GM21717 (cell line): ENCODE measurements at regions not wholly inside any gene's neighbourhood (a gene's known extent, or its start where the extent isn't known, plus 50 kb on each side); places are given as distances from the start of the nearest gene placed in this dataset.
"Not testable (repeated sequence)": the region's sequence is repeated elsewhere in the genome, so short reads cannot be mapped to it uniquely, and the experiment has no call there.

Experiments
- ATAC-seq: cut with Tn5 transposase; IDR thresholded peaks from one replicate; pipeline ENCODE4 v1.9.1; 2021; ENCODE audit warnings: mild to moderate bottlenecking, moderate library complexity; ENCODE audit not compliant: unreplicated experiment

DNA sequence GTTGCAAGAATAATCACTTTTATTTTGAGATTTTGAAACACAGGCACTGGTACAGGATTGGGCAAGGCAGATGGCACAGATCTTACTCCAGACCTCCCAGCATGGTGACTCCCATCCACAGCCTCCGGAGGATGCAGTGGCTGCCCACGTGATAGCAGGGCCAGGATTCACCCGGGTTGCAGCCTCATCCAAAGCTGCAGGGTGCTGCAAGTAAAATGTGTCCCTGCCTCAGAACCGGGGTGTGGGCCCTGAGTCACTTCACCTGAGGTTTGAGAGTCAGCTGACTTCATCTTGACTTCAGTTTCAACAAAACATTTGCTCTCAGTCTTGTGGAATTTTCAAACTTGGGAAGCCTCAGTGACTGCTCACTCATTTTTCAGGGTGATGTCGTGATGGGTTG is 201.9 kb downstream of the FGF9 start:
- ATAC-seq = no peak

DNA sequence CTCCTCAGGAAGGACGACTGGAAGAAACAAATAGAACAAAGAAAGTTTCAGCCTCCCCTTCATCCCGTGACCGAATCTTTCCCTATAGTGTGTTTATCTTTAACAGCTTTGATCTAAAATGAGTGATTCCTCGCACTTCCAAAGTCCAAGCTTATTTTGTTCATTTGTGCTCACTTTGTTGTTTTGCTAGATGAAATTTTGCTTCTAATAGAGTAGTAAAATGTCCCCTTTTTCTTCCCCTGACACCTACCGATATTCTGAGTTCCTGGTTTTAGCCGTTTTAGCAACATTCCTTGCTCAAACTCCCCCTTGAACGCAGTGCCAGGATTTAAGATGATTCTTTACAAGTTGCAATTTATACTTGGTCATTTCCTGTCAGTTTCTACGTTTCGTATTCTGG is 204.2 kb downstream of the FGF9 start:
- no peak for ATAC-seq

DNA sequence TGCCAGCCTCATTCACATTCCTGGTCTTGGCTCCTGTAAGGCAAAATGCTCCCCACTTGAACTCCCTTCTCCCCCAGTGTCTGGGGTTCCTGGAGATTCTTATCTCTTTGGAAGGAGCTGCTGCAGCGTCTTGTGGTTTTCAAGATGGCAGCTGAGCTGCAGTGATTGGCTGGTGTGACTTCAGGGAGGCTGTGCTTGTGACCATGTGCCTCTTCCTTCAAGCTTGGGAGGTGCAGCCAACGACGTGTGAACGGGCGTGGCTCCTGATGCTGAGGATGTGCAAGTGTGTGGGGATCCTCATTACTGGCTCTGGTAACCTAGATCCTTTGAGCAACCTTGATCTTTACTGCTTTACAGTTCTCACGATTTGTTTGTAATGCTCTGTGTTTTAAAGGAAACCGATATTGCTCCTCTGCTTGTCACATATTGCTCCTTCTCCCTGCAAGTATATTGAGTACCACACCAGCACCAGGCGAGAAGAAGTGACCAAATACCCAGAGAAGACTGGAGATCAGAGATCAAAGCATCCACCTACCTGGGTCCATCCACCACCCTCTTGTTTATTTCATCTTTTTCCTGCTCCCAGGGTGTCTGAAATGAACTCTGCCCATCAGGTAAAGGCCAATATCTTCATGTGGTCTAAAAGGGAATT is 208.5 kb downstream of the FGF9 start:
- ATAC-seq = no peak

DNA sequence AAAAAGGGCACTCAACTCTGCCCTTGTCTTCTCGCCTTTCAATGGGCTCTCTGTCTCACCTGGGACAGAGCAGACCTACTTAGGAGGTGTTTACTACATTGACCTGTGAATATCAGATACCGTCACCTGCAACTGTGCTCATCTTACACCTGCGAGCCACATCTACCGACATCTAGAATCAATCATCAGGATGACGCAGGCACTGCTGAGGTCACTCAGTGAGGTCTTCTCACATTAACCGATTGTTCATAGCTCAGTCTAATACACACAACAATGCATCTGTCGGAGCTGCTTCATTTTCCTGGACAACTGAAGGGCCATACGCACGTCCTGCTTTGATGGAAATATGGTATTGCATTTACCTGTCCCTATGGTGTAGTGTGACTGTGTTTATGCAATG is 211.9 kb downstream of the FGF9 start:
- no peak for ATAC-seq

DNA sequence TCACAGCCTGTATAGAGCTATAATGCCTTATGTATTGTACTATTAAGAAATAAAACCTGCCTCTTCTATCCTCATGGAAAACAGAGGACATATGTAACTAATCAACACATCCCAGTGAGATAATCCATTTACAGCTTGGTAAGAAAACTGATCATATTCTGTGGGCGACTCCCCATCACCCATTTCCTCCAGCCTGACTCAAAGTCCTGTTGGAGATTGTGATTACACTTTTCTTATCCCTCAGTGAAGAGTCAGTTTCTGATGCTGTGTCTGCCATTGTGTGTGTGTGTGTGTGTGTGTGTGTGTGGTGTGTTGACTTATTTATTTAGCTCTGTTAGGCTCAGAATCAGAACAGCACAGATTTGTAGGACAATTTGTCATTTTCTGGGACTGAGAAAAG is 212.8 kb downstream of the FGF9 start:
- ATAC-seq = no peak

DNA sequence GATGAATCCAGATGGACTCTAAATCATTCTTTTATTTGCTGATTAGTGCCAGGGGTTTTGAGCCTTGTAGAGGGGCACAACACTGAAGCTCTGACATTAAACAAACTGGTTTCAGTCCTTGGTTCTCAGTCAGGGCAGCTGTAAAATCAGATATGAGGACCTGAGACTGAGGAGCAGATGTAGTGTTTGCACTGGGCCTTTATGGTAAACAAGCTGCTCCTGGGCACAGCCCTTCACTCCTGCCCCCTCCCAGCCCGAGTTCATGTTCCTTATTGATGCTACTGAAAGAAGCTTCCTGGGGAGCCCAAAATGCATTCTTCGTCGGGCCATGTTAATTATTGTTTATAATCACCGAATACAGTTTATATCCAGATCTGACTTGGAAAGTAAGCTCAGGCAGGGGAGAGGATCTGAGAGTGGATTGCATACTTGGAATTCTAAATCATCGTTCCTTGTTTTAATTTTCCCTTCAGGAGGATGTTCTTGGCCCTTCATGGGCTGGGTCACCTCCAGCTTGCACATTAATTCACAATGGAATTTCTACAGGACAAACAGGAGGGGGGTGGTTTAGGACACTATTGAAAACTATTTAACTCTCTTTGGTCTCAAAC is 213.5 kb downstream of the FGF9 start:
- ATAC-seq = no peak

DNA sequence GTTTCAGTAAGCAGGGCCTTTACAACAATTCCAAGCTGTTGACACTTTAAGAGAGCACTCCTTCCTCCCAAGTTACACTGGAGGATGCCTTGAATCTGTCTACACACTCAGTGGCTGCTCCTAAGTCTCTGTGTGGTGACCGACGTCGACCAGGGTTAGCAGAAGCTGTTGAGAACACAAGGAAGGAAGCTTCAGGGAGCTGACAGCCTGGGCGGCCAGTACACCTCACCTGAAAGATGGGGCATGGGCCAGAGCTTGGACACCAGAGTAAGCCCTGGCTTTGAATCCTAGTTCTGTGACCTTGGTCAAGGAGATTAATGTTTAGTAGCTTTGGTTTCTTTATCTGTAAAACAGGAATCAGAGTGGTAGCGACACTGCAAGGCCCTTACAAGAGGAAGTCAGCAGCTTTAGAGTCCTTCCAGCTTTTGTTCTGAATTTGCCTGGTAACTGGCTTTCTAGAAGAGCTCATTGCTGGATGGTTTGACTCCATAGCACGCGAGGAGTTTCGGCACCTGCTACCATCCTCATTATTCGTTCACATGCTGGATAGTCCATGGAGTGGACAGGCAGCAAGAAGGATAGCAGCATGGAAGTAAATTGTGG is 214.2 kb downstream of the FGF9 start:
- no peak for ATAC-seq

DNA sequence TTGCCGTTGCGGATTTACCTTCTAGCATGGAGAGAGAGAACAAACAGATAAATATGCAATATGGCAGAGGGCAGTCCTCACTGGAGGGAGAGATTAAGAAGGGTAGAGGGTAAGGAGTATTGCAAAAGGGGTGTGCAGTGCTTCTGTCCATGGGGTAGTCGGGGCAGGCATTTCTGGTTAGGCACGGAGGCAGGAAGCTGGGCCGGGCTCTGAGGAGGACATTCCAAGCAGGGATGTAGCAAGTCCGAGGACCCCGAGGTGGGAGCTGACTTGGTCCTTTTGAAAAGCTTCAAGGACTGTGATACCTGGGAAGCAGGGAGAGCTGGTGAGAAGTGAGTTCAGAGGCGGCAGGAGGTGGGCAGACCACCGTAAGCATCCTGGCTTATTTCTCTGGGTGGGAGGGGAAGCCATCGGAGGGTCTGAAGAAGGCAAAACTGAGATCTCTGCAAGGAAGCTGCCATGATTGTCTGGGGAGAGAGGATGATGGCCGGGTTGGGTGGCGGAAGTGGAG is 214.9 kb downstream of the FGF9 start:
- ATAC-seq = no peak

DNA sequence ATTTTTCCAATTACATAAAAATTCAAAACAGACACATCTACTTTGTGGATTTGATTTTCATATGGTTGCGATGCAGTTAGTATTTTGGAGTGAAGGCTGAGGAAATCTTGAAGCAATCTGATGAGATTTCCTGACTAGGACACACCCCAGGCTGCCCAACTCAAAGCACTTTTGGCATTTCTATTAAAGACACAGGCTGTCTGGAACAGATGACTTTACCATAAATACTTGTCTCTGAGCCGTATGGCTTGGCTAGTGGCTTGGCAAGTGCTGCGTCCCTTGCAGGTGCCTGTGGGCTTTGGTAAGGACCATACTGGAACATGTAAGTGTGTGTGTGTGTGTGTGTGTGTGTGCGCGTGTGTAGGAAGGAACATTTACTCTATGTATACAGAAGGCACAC is 218.8 kb downstream of the FGF9 start:
- no peak for ATAC-seq

DNA sequence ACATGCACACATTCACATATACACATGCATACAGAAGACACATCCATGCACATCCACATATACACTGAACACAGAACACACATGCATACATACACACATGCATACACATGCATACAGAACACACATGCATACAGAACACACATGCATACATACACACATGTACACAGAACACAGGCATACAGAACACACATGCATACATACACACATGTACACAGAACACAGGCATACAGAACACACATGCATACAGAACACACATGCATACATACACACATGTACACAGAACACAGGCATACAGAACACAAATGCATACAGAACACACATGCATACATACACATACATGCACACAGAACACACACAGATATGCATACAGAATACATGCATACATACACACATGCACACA is 219.3 kb downstream of the FGF9 start:
- ATAC-seq = not testable (repeated sequence)

DNA sequence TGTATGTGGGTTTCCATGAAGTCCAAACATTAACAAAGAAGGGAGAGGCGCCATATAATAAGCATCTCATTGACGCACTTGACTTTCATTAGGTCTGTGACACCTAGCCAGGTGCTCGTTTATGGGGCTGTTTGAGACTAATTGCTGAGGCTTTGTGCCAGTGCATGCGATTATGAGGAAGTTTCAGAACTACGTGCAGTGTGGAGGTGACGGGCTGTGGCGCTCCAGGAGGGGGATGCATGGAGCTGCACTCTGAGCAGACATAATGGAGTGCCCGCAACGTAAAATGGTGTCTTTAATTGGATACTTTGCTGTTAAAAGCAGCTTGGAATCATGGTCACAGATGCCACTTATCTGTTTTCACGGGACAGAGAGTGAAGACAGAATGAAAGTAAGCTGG is 223.2 kb downstream of the FGF9 start:
- ATAC-seq = no peak

DNA sequence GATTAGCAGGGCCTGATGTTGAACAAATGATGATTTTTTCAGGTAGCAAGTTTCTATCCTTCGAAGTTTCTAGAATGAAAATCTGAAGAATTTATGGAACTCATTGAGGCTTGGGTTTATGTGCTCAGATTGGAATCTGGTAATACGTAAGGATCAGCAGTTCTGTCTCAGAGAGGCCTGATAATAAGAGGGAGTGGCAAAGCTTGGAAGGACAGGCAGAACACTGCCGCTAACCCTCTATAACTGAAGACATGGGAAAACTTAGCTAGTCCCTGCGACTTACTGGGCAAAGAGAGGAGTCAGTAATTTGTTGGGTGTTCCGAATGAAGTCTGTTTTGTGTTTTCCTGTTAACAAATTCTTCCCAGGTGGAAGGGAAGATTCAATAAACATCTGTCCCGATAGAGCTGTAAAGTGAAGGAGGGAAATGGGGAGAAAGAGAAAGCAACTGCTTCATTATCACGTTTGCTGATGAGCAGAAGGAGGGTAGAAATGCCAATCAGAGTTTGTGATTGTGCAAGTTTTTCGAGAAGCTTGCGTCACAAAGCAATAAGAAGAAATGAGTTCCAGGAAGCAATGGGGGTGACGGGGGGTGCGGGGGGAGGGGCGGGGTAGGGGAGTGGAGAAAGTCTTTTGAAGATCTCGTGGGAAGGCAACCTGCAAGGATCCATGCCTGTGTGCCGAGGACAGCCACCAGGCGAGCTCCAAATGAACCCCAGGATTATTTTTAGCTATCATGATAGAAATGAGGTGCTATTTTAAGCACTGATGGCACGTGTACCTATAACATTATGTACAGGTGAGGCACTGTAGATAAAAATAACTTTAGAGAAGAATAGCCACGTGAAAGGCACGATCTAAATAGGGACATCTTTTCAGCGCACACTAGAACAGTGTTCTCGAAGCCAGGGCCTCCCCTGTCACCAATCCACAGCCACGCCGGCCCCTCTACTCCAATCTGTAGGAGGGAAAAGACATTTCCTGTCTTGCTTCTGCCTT is 224.1 kb downstream of the FGF9 start:
- no peak for ATAC-seq

DNA sequence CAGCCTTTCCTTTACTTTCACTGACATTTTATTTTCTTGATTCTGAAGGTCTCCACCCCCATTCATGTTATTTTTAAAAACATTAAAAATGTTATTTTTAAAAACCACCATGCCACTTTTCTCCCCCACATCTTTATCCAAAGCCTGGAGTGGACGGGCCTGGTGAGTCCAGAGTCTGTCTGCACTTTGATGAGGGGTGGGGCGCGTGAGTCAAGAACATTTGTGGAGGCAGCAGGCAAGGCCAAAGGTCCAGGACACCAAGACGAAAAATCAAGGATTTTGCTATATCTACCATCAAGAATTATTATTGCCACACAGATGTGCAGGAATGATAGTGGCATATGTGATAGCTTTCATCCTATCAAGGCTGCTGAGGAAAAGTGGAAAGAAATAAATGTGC is 224.9 kb downstream of the FGF9 start:
- ATAC-seq = no peak

DNA sequence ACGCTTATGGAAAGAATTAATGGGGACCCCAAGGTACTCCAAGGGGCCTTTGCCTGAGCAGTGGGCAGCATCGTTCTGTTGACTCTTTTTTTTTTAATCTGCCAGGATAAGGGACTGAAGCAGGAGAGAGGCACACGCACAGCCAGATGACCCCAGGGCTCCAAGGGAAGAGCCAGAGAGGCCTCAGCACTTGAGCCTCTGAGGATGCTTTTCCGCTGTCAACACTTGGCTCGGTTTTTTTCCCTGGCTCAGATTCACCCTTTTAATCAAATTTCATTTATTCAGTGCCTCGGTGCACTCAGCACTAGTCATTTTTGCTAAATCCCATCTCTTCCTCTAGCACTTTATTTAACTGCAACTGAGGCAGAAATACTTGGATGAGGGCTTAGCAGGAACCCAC is 226.3 kb downstream of the FGF9 start:
- no peak for ATAC-seq

DNA sequence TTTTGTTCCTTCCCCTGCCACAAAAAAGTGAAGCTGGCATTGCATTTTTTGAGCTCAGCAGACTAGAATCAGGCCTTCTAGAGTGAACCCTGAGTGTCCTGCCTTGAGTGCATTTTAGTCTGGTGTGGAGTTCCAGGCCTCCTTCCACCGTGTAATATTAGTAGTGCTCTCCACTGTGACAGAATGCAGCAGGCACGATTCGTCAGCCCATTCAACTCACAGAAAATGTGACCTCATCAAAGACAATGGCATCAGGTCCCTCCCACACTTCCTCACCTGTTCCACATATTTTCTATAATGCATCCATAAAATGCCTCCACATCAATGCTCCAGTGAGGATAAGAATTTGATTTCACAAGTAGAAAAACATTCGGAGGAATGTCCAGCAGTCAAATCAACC is 227.6 kb downstream of the FGF9 start:
- no peak for ATAC-seq

DNA sequence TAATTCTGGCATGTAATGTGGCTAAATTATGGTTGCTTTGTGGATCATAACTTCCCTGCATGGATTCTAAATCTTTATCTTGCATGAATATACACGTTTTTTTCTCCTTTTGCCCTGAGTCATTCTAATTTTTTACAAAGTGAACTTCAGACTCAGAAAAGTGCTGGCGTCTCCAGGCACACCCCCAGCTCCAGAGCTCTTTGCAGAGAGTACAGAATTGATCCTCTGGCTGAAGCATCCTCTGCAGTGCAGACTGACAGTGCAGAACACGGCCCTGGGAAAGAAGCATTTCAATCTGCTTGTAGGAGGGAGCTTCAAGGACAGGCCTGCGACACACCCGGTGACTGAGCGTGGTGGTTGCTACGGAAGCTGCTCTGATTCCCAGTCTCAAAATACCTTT is 228.1 kb downstream of the FGF9 start:
- no peak for ATAC-seq

DNA sequence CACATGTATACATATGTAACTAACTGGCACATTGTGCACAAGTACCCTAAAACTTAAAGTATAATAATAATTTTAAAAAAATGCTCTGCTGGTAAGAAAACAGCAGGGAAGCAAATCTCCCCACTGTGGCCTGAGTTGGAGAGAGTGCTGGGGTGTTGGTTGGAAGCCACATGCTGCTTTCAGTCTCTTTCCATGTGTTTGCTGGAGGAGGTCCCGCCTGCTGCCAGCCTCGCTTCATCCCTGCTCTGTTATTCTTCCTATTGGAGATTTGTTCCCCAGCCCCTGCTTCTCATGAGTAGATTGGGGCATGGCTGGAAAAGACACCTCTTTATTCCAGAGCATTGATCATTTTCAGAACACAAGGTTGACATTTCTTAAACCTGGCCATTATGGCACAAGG is 230.5 kb downstream of the FGF9 start:
- ATAC-seq = no peak

DNA sequence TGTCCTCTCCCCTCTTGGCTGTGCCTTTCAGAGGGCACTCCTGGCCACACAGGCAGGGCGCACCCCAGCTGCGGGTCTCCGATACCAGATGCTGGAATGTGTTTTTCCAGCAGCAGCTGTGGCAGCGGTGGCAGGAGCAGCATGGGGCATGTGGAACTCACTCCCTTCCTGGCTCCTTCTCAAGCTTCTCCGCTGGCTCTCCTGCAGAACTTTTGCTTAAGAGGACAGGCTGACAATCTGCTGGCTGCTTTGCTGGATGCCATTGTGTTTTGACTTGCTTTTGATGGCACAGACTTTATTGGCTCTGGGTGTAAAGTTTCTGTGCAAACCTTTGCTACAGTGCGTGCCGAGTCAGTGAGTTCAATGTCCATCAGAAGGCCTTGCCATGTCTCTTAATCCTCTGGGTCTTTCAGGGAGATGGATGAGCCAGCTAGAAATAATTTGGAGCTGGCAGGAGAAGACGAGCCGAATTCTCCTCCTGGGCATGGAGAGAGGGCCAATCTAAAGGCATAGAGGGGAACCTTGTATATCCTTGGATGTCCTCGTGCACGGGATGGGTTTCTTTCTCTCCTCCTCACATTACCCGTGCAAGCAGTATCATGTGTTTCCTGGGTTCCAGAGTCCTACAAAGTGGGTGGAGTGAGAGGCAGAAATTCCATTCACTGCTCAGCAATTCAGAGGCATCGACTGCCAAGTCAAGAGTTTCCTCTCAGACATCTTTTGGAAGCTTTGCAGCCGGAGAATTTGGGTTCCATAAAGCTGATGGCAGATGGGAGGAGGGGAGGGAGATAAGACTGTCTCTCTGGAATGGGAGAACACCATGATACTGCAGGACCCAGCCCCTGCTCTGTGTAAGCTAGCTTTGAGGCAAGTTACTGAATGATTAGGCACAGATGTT is 231.2 kb downstream of the FGF9 start:
- ATAC-seq = no peak

DNA sequence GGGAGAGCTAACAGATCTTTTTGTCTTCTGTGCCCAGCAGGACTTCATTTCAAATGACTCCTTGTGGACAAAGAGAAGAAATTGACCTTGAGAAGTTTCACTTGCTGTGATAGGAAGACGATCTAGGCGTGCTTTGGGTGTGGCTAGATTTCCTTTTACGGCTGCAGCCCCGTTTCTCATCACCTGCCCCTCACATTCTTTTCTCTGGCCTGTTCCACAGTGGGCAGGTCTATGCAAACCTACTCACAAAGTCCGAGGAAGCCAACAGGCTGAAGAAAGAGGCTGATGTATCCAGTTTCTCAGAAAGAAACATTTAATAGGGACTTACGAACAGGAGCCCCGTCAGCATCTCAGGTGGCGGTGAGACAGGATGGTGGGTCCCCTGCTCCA is 231.8 kb downstream of the FGF9 start:
- no peak for ATAC-seq

DNA sequence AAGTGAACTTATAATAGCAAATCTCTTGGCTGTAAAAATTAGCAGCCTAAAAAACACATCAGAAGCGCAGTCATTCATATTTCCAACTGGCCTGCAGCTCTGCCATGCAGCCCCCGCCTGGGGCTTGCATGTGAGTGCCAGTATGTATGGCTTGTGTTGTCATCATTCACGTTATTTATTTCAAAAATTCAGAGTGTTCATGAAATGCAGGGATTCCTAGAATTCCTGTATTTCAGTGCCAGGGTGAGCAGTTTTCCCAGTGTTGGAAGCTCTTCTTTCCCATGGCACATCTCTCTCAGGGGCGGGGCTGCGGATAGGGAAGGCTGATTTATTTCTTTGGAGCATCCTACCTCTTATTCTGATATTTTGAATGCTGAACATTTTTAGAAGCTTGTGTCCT is 234.6 kb downstream of the FGF9 start:
- no peak for ATAC-seq
